ENCODE measurements at regions not wholly inside any gene's neighbourhood (a gene's known extent, or its start where the extent isn't known, plus 50 kb on each side); places are given as distances from the start of the nearest gene placed in this dataset.
"Not testable (repeated sequence)": the region's sequence is repeated elsewhere in the genome, so short reads cannot be mapped to it uniquely, and the experiment has no call there.

GRCh38 chr7:98729121-98729520 is 112.0 kb downstream of the NPTX2 start:
- no peak for DNase-seq

DNA sequence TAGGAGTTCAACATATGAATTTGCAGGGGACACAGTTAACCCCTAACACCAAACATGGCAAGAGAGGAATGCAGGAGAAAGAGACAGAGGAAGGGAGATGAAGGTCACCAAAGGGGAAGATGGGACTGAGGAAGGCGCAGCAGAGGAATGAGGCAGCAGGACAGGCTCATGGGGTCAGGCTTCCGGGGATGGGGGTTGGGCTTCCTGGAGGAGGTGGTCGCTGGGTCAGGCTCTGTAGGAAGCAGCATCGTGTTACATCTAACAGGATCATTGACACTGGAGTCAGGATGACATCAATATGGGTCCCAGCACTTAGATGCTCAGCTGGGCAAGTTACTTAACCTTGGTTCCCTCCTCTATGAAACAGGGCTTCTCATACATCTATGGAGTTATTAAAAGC is 113.2 kb downstream of the NPTX2 start:
- no peak for DNase-seq

- DNase-seq: no peak
Measured at GRCh38 chr7:98731651-98732050, 114.6 kb downstream of the NPTX2 start.

DNA sequence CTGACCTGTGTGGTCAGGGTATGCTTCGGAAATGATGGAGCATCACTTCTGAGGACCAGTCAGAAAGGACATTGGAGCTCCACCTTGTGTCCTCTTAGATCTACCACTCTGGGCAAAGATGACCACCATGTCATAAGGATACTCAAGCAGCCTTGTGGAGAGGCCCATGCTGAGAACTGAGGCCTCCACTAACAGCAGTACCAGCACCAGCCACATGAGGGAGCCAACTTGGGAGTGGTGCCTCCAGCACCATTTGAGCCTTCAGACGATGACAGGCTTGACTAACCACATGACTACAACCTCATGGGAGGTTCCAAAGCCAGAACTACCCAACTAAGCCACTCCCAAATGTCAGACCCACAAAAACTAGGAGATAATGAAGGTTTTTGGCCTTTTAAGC is 116.0 kb downstream of the NPTX2 start:
- DNase-seq: peak; percentile 35

DNA sequence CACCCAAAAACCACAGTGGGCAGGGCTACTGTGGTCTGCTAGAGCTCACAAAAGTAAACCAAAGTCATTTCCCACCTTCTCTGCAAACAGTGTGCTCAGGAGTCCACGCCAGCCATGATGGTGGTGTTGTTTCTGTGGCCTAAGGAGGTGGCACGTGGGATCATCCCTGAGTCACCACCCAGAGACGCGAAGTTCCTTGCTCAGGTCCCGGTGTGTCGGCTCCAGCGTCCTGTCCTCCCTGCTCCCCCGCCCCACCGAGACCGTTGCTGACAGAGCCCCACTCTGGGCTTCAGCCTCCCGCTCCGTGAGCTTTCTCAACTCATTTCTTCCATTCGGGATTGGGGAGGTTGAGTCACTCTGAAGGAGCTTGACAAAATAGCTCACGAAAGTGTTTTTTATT is 118.7 kb downstream of the NPTX2 start:
- no peak for DNase-seq

- DNase-seq: not testable (repeated sequence)
Measured at GRCh38 chr7:98736461-98736860, 119.4 kb downstream of the NPTX2 start.

DNA sequence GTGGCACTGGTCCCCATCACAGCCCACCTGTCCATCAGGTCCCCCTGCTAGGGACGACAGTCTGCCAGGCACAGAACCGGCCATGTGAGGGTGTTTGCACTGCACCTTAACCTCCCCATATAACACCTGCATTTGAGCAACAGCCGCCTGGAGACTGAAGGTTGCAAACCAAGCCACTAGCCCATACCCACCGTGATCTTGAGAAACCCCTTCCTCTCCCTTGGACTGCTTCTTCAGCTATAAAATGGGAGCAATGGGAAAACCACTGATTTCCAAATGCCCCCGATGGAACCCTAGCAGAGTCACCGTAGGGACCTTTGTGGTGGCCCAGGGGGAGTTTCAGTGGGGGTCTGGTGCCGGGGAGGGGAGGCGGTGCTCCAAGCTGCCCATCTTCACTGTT is 120.1 kb downstream of the NPTX2 start:
- DNase-seq: no peak

DNA sequence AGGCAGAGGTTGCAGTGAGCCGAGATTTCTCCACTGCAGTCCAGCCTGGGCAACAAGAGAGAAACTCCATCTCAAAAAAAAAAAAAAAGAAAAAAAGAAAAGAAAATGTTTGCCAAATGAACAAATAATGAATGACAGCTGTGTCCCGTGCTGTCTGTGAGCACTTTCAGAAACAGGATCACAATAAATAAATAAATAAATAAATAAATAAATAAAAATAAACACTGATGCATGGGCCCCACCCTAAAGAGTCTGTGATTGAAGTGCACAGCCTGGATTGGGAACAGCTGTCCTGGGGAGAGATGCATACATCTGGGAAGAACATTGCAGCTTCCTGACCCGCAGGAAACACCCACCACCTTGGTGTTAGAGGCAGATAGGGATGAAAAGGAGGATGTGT is 123.6 kb downstream of the NPTX2 start:
- no peak for DNase-seq

DNA sequence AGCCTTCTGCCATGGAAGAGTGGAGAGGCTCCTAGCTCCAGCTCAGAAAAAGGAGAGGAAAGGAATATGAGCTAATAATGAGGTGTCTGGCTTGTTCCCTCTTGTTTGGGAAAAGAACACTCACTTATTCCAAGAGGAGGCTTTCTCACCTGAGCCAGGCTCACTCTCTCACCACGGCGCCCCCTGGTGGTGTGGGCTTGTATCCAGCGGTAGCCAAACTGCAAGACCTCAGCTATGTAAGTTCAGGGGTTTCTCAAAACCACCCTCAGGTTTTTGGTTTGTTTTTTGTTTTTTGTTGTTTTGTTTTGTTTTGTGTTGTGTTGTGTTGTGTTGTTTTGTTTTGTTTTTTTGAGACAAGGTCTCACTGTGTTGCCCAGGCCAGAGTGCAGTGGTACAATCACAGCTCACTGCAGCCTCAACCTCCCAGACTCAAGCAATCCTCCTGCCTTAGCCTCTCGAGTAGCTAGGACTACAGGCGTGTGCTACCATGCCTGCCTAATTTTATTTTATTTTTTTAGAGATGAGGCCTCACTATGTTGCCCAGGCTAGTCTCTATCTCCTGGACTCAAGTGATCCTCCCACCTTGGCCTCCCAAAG is 124.0 kb downstream of the TMEM130 start:
- no peak for DNase-seq

- DNase-seq: no peak
Measured at GRCh38 chr7:98748090-98748489, 121.7 kb downstream of the TMEM130 start.

- no peak for DNase-seq
Measured at GRCh38 chr7:98753176-98753575, 116.6 kb downstream of the TMEM130 start.

DNA sequence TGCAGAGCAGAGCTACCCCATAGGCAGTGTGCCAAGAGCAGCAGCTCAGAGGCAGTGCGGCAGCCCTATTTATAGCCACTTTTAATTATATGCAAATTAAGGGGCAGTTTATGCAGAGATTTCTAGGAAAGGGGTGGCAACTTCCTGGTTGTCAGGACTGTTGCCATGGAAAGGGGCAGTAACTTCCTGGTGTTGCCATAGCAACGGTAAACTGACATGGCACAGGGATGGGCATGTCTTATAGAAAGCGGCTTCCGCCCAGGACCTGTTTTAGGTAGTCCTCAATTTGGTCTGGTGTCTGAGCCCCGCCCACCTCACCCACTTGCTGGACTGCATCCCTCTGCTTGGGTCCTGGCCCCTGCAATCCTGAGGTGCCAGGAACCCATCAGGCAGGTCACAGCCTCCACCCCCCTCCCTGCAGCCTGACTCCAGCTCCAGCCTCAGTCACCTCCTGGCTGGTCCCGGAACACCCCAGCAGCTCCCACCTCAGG is 115.8 kb downstream of the TMEM130 start:
- peak; percentile 86 for DNase-seq

DNA sequence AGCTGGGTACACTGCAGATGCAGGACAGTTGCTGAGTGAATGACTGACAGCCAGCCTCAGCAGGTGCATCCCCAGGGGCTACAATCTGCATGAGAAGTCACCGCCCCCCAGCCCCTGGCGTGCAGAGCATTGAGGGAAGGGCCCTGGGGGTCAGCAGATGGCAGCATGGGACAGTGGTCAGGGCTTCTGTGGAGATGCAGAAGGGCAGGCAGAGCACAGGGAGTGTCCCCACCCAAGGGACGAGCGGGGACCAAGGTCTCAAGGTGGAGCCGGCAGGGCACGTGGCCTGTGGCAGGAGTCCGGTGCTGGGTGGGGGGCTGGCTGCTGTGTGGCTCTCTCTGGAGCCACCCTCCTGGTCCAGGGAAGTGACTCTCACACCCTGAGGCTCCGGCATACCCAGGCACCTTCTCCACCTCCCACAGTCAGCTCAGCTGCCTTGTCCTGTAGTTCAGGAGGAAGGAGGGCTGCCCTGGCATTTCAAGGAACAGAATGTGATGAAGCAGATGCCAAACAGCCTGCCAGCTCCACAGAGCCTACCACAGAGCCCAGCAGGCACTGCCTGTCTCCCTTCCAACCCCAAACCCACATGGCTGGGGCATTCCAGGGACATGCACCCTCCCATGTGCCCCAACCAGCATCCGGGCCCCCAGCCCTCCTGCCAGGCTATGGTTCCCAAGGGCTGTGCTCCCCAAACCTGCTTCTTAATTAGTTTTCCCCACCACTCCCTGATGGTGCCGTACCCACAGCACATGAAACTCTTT is 114.5 kb downstream of the TMEM130 start:
- no peak for DNase-seq

DNA sequence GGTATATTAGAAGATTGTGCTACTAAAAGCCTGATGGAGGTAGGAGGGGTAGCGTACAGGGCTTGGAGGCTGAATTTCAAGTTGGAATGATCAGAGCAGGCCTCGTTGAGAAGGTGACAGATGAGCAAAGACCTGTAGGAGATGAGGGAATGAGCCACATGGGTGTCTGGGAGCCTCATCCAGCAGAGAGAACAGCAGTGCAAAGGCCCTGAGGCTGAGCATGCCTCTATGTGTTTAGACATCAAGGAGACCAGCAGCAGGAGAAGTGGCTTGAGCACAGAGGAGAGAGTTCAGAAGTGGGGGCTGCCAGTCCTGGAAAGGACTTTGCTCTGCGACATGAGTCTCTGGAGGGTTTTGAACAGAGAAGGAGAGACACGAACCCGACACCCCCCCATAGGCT is 111.7 kb downstream of the TMEM130 start:
- no peak for DNase-seq

- DNase-seq: no peak
Measured at GRCh38 chr7:98760201-98760651, 109.6 kb downstream of the TMEM130 start.

DNA sequence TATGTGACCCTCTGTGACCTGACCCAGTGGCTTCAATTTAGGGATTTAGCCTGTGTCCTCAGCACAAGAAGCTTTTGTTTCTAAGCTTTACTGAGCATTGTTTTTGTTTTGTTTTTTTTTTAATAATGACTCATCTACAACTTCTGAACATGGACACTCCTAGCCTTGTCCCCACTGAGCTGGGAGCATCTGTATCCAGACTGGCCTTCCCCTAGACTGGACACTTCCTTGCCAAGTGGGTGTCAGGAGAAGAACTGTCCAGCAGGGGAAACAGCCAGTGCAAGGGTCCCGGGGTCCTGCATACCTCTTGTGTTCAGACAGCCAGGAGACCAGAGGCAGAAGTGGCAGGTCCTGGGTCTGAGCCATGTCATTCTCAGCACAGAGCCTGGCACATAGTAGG is 108.6 kb downstream of the TMEM130 start:
- DNase-seq: no peak

- DNase-seq: no peak
Measured at GRCh38 chr7:98762620-98763019, 107.2 kb downstream of the TMEM130 start.

DNA sequence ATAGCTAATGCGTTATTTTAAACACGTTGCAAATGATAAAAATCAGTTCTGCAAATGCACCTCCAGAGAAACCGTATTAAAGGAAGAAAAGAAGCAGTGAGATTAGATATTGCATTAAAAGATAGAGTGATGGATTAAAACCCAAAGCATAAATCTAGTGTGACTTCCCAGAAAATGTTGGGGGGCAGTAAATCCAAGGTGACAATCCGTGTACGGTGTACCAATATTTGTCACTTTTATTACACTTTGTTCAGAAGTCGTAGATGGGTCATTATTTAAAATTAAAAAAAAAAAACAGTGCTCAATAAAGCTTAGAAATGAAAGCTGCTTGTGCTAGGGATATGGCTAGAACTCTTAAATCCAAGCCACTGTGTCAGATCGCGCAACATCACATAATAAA is 106.4 kb downstream of the TMEM130 start:
- no peak for DNase-seq

GRCh38 chr7:98764946-98765345 is 104.9 kb downstream of the TMEM130 start:
- DNase-seq: no peak

GRCh38 chr7:98770085-98770484 is 99.7 kb downstream of the TMEM130 start:
- DNase-seq: not testable (repeated sequence)

- peak; percentile 85 for DNase-seq
Measured at GRCh38 chr7:98771519-98771918, 98.3 kb downstream of the TMEM130 start.

- DNase-seq: peak; percentile 30
Measured at GRCh38 chr7:98771941-98772603, 97.7 kb downstream of the TMEM130 start.

DNA sequence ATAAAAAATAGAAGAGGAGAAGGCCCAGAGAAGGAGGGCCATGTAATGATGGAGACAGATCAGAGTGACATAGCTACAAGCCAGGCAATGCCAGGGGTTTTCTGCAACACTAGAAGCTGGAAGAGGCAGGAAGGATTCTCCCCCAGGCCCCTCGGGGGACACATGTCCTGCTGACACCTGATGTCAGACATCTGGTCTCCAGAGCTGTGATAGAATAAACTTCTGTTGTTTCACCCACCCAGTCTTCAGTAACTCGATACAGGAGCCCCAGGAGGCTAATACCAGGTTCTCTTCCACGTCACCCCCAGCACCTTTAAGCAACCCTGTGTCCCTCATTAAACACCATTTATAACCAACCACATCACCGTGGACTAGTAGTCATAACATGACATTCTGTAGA is 94.9 kb downstream of the TMEM130 start:
- no peak for DNase-seq

DNA sequence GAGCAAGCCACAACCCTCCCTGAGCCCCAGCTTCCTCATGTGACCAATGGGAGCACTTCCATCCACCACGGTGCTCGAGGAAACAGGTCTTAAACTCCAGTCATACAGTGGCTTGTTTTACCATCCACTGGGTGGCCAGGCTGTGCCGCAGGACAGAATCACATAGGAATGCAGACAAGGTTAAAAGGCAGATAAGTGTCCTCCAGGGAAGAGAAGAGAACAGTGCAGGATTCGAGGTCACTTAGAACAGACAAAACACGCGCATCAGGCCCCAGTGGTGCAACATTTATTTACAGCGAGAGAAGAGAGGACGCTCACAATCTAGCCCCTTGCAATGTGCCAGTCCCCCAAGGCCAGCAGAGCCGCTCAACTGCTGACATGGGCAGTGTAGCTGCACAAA is 92.8 kb downstream of the TMEM130 start:
- DNase-seq: no peak

All from DMS 273 treated with DMSO at 0.1 percent for 48 hours (cell line).